ENCODE measurements at regions not wholly inside any gene's neighbourhood (a gene's known extent, or its start where the extent isn't known, plus 50 kb on each side); places are given as distances from the start of the nearest gene placed in this dataset.

GRCh38 chr16:13554643-13555042, 365.3 kb upstream of the ERCC4 start:
- no peak for DNase-seq
- no peaks in the 10 kb centered on the region for H3K36me3 ChIP-seq
- 78% methylated on average over 5 of the region's 5 CpGs for WGBS (ENCODE audit: insufficient coverage, low coverage, low lambda C conversion rate, missing lambda C conversion rate)
- H3K27ac ChIP-seq = no peak overlapping the region
- intact Hi-C loops (cut with DNase I) = no loop called here
- H3K4me3 ChIP-seq = no peak overlapping the region
- no peak for TF ChIP-seq POLR2A (IDR thresholded peaks at IDR 0.05)
- no peak for TF ChIP-seq CTCF (IDR thresholded peaks at IDR 0.05)
- H3K27me3 ChIP-seq = no peaks in the 10 kb centered on the region
- H3K9me3 ChIP-seq = no peaks in the 10 kb centered on the region
- no peak for ATAC-seq
- H3K4me1 ChIP-seq = no peaks in the 10 kb centered on the region

GRCh38 chr16:13557418-13557817, 362.5 kb upstream of the ERCC4 start:
- Histone ChIP-seq H3K36me3 (no peaks in the 10 kb centered on the region), H3K9me3 (no peaks in the 10 kb centered on the region), H3K4me3 (no peak overlapping the region), H3K4me1 (no peaks in the 10 kb centered on the region), H3K27me3 (no peaks in the 10 kb centered on the region), H3K27ac (no peak overlapping the region)
- TF ChIP-seq POLR2A (IDR thresholded peaks at IDR 0.05) (no peak), CTCF (IDR thresholded peaks at IDR 0.05) (no peak)
- intact Hi-C loops (cut with DNase I) = no loop called here
- DNase-seq (no peak), ATAC-seq (no peak)
- 74% methylated on average over 8 of the region's 8 CpGs for WGBS (ENCODE audit: insufficient coverage, low coverage, low lambda C conversion rate, missing lambda C conversion rate)

GRCh38 chr16:13558752-13559151, 361.2 kb upstream of the ERCC4 start:
- 55% methylated on average over 4 of the region's 4 CpGs for WGBS (ENCODE audit: insufficient coverage, low coverage, low lambda C conversion rate, missing lambda C conversion rate)

GRCh38 chr16:13559624-13560023, 360.3 kb upstream of the ERCC4 start:
- TF ChIP-seq POLR2A (IDR thresholded peaks at IDR 0.05) (no peak), CTCF (IDR thresholded peaks at IDR 0.05) (no peak)
- Histone ChIP-seq H3K9me3 (no peaks in the 10 kb centered on the region), H3K27me3 (no peaks in the 10 kb centered on the region), H3K4me1 (no peaks in the 10 kb centered on the region), H3K4me3 (no peak overlapping the region), H3K27ac (no peak overlapping the region), H3K36me3 (no peaks in the 10 kb centered on the region)
- DNase-seq = no peak
- WGBS (ENCODE audit: insufficient coverage, low coverage, low lambda C conversion rate, missing lambda C conversion rate) = 58% methylated on average over 1 of the region's 1 CpG
- no peak for ATAC-seq
- intact Hi-C loops (cut with DNase I) = no loop called here

More at GRCh38 chr16:13558752-13559151, 361.2 kb upstream of the ERCC4 start:
- intact Hi-C loops (cut with DNase I) = no loop called here
- DNase-seq (no peak), ATAC-seq (no peak)
- Histone ChIP-seq H3K27ac (no peak overlapping the region), H3K4me1 (no peaks in the 10 kb centered on the region), H3K36me3 (no peaks in the 10 kb centered on the region), H3K27me3 (no peaks in the 10 kb centered on the region), H3K4me3 (no peak overlapping the region), H3K9me3 (no peaks in the 10 kb centered on the region)
- no peak for TF ChIP-seq CTCF (IDR thresholded peaks at IDR 0.05)
- TF ChIP-seq POLR2A (IDR thresholded peaks at IDR 0.05) = no peak

GRCh38 chr16:13560151-13560550, 359.8 kb upstream of the ERCC4 start:
- intact Hi-C loops (cut with DNase I) = no loop called here
- no peaks in the 10 kb centered on the region for H3K36me3 ChIP-seq
- ATAC-seq (no peak), DNase-seq (no peak)
- no peaks in the 10 kb centered on the region for H3K4me1 ChIP-seq
- H3K27me3 ChIP-seq = no peaks in the 10 kb centered on the region
- no peak for TF ChIP-seq CTCF (IDR thresholded peaks at IDR 0.05)
- TF ChIP-seq POLR2A (IDR thresholded peaks at IDR 0.05) = no peak
- H3K9me3 ChIP-seq = no peaks in the 10 kb centered on the region
- no peak overlapping the region for H3K4me3 ChIP-seq
- H3K27ac ChIP-seq = no peak overlapping the region
- WGBS (ENCODE audit: insufficient coverage, low coverage, low lambda C conversion rate, missing lambda C conversion rate) = 76% methylated on average over 4 of the region's 5 CpGs

All from right lobe of liver (tissue), 6 donors.